ENCODE measurements at regions not wholly inside any gene's neighbourhood (a gene's known extent, or its start where the extent isn't known, plus 50 kb on each side); places are given as distances from the start of the nearest gene placed in this dataset.

- no peaks in the 10 kb centered on the region for H3K27me3 ChIP-seq (ENCODE audit: low read depth)
- H3K9me3 ChIP-seq = no peaks in the 10 kb centered on the region
- no peak overlapping the region for H3K4me3 ChIP-seq
- H3K27ac ChIP-seq = no peak overlapping the region
- no peak for ATAC-seq
- no peaks in the 10 kb centered on the region for H3K4me1 ChIP-seq
- no peak for DNase-seq
- no peaks in the 10 kb centered on the region for H3K36me3 ChIP-seq
- TF ChIP-seq CTCF (IDR thresholded peaks at IDR 0.05) = no peak
- intact Hi-C loops (cut with DNase I) = no loop called here
These were observed 134.1 kb downstream of the SLC30A10 start for GRCh38 chr1:219794085-219794743.

- TF ChIP-seq CTCF (IDR thresholded peaks at IDR 0.05) = no peak
- Histone ChIP-seq H3K4me1 (no peaks in the 10 kb centered on the region), H3K36me3 (no peaks in the 10 kb centered on the region), H3K27ac (no peak overlapping the region), H3K4me3 (no peak overlapping the region), H3K9me3 (no peaks in the 10 kb centered on the region), H3K27me3 (ENCODE audit: low read depth) (no peaks in the 10 kb centered on the region)
- DNase-seq = no peak
- intact Hi-C loops (cut with DNase I) = no loop called here
- ATAC-seq = no peak
These were observed 135.9 kb downstream of the SLC30A10 start for GRCh38 chr1:219792337-219793021.

- no peak overlapping the region for H3K27ac ChIP-seq
- DNase-seq (no peak), ATAC-seq (no peak)
- H3K27me3 ChIP-seq (ENCODE audit: low read depth) = no peaks in the 10 kb centered on the region
- TF ChIP-seq CTCF (IDR thresholded peaks at IDR 0.05) = no peak
- no peaks in the 10 kb centered on the region for H3K36me3 ChIP-seq
- no peak overlapping the region for H3K4me3 ChIP-seq
- intact Hi-C loops (cut with DNase I) = no loop called here
- H3K4me1 ChIP-seq = no peaks in the 10 kb centered on the region
- no peaks in the 10 kb centered on the region for H3K9me3 ChIP-seq
These were observed 136.6 kb downstream of the SLC30A10 start for GRCh38 chr1:219791766-219792165.

- intact Hi-C loops (cut with DNase I) = no loop called here
- H3K9me3 ChIP-seq = no peaks in the 10 kb centered on the region
- ATAC-seq (no peak), DNase-seq (no peak)
- H3K4me1 ChIP-seq = no peaks in the 10 kb centered on the region
- H3K4me3 ChIP-seq = no peak overlapping the region
- no peak for TF ChIP-seq CTCF (IDR thresholded peaks at IDR 0.05)
- H3K27me3 ChIP-seq (ENCODE audit: low read depth) = no peaks in the 10 kb centered on the region
- H3K27ac ChIP-seq = no peak overlapping the region
- H3K36me3 ChIP-seq = no peaks in the 10 kb centered on the region
These were observed 137.3 kb downstream of the SLC30A10 start for GRCh38 chr1:219790834-219791615.

GRCh38 chr1:219788700-219789099 lies 139.7 kb downstream of the SLC30A10 start:
- H3K4me3 ChIP-seq = no peak overlapping the region
- H3K9me3 ChIP-seq = no peaks in the 10 kb centered on the region
- H3K4me1 ChIP-seq = peaks cover 13% of the 10 kb centered on the region
- H3K27me3 ChIP-seq (ENCODE audit: low read depth) = no peaks in the 10 kb centered on the region
- no peak overlapping the region for H3K27ac ChIP-seq
- no peak for TF ChIP-seq CTCF (IDR thresholded peaks at IDR 0.05)
- no peaks in the 10 kb centered on the region for H3K36me3 ChIP-seq
- intact Hi-C loops (cut with DNase I) = no loop called here
- no peak for ATAC-seq
- DNase-seq = no peak
